ENCODE measurements at regions not wholly inside any gene's neighbourhood (a gene's known extent, or its start where the extent isn't known, plus 50 kb on each side); places are given as distances from the start of the nearest gene placed in this dataset.

- Histone ChIP-seq H3K4me3 (no peak overlapping the region), H3K27me3 (no peaks in the 10 kb centered on the region), H3K27ac (no peak overlapping the region), H3K9me3 (replicated peaks in 1 of 3) (no peaks in the 10 kb centered on the region), H3K36me3 (replicated peaks in 1 of 2) (no peaks in the 10 kb centered on the region), H3K4me1 (replicated peaks in 1 of 2) (peaks cover 0 to 14% of the 10 kb centered on the region in 2 donors)
- TF ChIP-seq CTCF (IDR thresholded peaks at IDR 0.05) (no peak), POLR2A (IDR thresholded peaks at IDR 0.05) (no peak)
- 41 to 80% (median 57%) methylated on average over 3 of the region's 3 CpGs for WGBS, 4 donors
- no peak for DNase-seq
- intact Hi-C loops (cut with DNase I) = loop anchor here (10.0 kb wide), 3 partner anchors 236 to 906 kb away; no protein-coding TSS in a partner anchor
These were observed 66.5 kb upstream of the MAX start for GRCh38 chr14:65168840-65169239.

GRCh38 chr14:65169351-65169750 lies 67.0 kb upstream of the MAX start:
- no peak for DNase-seq
- H3K36me3 ChIP-seq (replicated peaks in 1 of 2) = no peaks in the 10 kb centered on the region
- H3K27me3 ChIP-seq = no peaks in the 10 kb centered on the region
- TF ChIP-seq POLR2A (IDR thresholded peaks at IDR 0.05) = no peak
- no peak for TF ChIP-seq CTCF (IDR thresholded peaks at IDR 0.05)
- intact Hi-C loops (cut with DNase I) = loop anchor here (10.0 kb wide), 3 partner anchors 235 to 905 kb away; no protein-coding TSS in a partner anchor
- H3K4me1 ChIP-seq (replicated peaks in 1 of 2) = peaks cover 0 to 14% of the 10 kb centered on the region in 2 donors
- 47 to 78% (median 71%) methylated on average over 1 of the region's 1 CpG for WGBS, 4 donors
- no peaks in the 10 kb centered on the region for H3K9me3 ChIP-seq (replicated peaks in 1 of 3)
- no peak overlapping the region for H3K27ac ChIP-seq
- no peak overlapping the region for H3K4me3 ChIP-seq

GRCh38 chr14:65170318-65170717 lies 68.0 kb upstream of the MAX start:
- intact Hi-C loops (cut with DNase I) = no loop called here
- peak overlapping the region in 1 of 4 donors; percentile 49 for H3K4me3 ChIP-seq
- peaks cover 0 to 14% of the 10 kb centered on the region in 2 donors for H3K4me1 ChIP-seq (replicated peaks in 1 of 2)
- no peaks in the 10 kb centered on the region for H3K27me3 ChIP-seq
- no peak for DNase-seq
- WGBS, 4 donors = 49 to 56% (median 52%) methylated on average over 7 of the region's 7 CpGs
- H3K36me3 ChIP-seq (replicated peaks in 1 of 2) = no peaks in the 10 kb centered on the region
- TF ChIP-seq CTCF (IDR thresholded peaks at IDR 0.05) = no peak
- no peaks in the 10 kb centered on the region for H3K9me3 ChIP-seq (replicated peaks in 1 of 3)
- no peak overlapping the region for H3K27ac ChIP-seq

- Histone ChIP-seq H3K9me3 (replicated peaks in 1 of 3) (no peaks in the 10 kb centered on the region), H3K27me3 (no peaks in the 10 kb centered on the region), H3K4me3 (peak overlapping the region in 1 of 4 donors; percentile 49), H3K4me1 (replicated peaks in 1 of 2) (peaks cover 0 to 14% of the 10 kb centered on the region in 2 donors), H3K36me3 (replicated peaks in 1 of 2) (no peaks in the 10 kb centered on the region), H3K27ac (no peak overlapping the region)
- WGBS, 4 donors = 4 to 15% (median 6%) methylated on average over 17 of the region's 17 CpGs
- DNase-seq = peak in 4 of 7 donors; percentile 21 to 58 (median 32)
- TF ChIP-seq CTCF (IDR thresholded peaks at IDR 0.05) (peak in 1 of 6 experiments; percentile 7), POLR2A (IDR thresholded peaks at IDR 0.05) (no peak)
- intact Hi-C loops (cut with DNase I) = no loop called here
These were observed 68.6 kb upstream of the MAX start for GRCh38 chr14:65170768-65171507.
